MV-4-11 (cell line): ENCODE measurements at regions not wholly inside any gene's neighbourhood (a gene's known extent, or its start where the extent isn't known, plus 50 kb on each side); places are given as distances from the start of the nearest gene placed in this dataset.
"Not testable (repeated sequence)": the region's sequence is repeated elsewhere in the genome, so short reads cannot be mapped to it uniquely, and the experiment has no call there.

Experiments
- DNase-seq: peaks from one replicate; lab custom pipeline; 2025; lab: John Stamatoyannopoulos, UW

- DNase-seq, result no peak
Observed at GRCh38 chr1:222865718-222866117, 50.9 kb downstream of the DISP1 start.

DNA sequence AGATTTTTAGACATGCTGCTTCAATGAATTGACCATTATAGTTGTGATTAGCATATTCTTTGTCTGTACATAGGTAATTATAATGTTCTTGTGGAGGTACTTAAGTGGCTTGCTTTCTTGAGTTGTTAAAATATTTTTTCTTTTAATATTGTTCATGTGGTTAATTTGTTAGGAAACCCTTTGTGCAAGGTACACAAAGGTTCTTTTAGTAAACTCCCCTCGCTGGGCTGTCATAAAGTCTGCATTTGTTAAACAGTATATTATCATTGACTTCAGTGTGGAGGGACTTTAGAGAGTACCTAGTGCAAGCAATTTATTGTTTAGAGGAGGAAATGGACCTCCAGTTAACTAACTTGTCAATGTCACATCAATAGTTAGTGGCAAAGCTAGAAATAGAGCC, 52.5 kb downstream of the DISP1 start:
- no peak for DNase-seq

DNA sequence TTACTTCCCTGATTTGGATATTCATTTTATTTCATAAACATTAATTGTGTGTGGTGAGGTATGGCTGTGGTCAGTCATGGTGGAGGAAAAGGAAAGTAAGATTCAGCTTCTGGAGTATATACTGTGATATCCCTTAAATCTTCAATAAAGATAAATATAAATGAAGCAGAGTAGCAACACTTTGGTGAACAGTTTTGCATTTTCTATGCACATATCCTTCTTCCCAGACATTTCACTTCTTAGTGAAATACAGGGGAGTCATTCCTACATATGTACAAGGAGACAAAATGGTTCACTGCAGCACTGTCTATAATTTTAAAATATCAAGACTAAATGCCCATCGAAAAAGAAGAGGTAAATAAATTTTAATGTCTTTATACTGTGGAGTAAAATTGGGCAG, 61.3 kb downstream of the DISP1 start:
- DNase-seq, result no peak

GRCh38 chr1:222877854-222878253, 63.0 kb downstream of the DISP1 start:
- DNase-seq, result no peak

DNA sequence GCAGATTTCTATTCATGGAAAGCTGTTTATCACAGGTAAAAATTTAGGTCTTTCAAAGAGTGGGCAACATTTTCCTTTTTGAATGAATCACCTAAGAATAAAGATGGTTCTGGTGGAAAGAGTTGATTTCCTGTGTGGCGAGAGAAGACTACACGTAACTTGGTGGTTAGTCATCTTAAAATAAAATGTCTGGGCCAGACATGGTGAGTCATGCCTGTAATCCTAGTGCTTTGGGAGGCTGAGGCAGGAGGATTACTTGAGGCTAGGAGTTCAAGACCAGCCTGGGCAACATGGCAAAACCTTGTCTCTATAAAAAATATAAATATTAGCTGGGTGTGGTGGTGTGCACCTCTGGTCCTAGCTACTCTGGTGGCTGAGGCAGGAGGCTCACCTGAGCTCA, 65.7 kb downstream of the DISP1 start:
- peak; percentile 33 for DNase-seq

GRCh38 chr1:222886194-222886854, 71.5 kb downstream of the DISP1 start:
- no peak for DNase-seq

GRCh38 chr1:222886878-222887351, 72.1 kb downstream of the DISP1 start:
- no peak for DNase-seq

- DNase-seq, result no peak
Observed at GRCh38 chr1:222889440-222889839, 74.6 kb downstream of the DISP1 start.

DNA sequence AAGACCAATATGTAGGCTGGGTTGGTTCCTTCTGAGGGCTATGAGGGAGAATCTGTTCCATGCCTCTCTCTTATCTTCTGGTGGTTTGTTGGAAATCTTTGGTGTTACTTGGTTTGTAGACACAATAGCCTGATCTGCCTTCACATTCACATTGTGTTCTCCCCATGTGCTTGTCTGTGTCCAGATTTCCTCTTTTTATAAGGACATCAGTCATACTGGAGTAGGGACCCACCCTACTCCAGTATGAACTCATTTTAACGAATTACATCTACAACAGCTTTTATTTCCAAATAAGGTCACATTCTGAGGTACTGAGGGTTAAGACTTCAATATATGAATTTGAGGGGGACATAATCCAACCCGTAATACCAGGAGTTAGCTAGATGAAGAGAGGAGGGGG, 75.9 kb downstream of the DISP1 start:
- DNase-seq, result no peak

DNA sequence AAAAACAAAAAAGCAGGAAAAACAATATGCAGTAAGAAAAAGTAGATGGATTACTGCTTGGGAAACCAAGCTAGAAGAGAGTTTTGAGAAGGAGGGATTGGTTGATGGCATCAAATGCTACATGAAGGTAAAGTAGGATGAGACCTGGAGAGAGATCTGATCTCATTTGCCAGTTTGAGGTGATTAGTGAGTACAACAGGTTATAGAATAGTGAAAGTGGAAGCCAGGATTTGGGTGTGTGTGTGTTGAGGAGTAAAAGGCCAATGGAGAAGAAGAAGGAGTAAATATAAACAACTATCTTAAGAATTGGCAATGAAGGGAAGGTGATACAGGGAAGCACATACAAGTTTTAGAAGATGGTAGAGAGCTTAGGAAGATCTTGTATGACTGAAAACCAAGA, 76.7 kb downstream of the DISP1 start:
- no peak for DNase-seq

DNA sequence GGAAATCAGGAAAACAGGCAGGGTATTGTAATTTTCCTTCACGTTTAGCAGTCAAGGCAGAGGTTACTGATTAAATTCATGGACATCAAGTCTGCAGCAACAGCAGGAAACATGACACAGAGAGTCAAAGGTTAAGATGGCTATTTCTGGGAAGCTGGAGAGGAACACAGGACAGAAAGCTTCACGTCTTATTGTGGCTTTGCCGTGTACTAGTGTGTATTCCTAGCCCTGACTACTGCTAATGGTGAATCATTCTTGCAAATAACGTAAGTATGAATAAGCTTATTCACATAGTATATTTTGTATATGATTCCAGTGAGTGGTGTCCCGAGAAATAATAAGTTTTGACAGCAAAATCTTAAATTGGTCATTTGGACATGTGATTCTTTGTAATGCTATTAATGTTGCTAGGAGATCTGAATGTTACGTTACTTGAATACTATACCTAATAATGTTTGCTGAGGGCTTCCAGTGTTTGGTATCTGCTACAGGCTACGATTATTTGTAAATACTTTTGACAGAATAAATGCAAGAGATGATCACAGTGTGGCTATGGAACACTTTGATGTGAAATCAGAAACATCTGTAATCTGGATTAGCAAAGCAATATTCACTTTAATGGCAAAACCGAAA, 77.4 kb downstream of the DISP1 start:
- DNase-seq, result no peak

DNA sequence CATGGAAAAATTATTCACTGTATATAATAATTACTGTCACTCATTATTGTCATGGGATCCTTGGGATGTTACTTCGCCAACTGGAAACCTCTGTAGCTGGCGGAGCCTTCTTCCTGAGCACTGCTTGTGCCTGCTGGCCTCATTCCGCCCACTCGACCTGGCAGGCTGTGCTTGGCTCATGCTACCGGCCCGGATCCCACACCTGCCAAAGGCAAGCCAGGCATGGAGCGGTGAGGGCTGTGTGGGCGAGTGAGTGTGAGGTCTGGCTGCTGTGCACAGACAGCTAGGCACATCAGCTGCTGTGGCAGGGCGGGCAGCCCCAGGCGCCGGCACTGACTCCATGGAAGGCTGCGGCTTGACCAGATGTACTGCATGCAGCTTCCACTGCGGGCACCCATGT, 78.4 kb downstream of the DISP1 start:
- DNase-seq, result no peak

GRCh38 chr1:222894331-222894730, 79.5 kb downstream of the DISP1 start:
- no peak for DNase-seq

- DNase-seq, result no peak
Observed at GRCh38 chr1:222896630-222897526, 82.0 kb downstream of the DISP1 start.

DNA sequence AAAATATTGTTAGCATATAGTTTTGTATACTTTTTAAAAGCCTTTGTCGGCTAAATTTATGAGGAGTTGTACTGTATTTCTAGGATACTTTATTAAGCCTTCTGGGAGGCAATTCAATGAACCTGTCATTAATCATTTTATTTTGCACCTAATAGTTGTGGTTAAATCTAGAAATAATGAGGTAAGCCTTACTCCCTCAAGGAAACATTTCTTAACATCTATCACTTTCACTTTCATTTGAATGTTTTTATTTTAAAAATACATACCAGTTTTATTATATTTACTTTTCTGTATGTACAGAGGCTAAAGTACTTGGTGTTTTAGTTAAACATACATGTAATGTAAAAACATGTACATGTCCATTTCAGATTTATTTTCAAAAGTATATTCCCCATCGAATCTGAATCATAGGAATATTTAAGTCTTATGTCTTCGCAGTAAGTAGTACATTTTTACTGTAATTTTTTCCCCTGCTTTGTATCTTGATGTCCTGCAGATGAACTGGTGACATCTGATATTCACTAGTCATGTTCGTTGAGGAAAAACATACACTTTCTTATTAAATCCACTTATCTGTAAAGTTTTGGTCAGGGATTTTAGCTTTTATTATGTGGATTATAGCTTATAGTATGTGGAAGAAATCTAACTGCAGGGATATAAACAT, 82.8 kb downstream of the DISP1 start:
- DNase-seq, result no peak

DNA sequence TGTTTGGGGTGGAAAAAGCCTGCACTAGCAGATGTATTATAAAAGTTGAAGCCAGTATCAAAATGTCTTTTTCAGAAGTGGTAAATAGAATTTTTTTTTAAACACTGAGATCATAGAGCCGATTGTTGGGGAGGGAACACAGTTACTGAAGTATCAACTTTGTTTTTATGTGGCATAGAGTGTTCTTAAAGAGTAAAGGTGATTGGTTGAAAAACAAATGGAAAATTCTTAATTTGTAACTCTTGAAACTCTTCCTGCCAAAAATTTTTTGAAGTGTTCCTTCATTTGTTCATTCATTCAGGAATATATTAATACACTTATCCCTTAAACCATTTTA, 83.3 kb downstream of the DISP1 start:
- no peak for DNase-seq

DNA sequence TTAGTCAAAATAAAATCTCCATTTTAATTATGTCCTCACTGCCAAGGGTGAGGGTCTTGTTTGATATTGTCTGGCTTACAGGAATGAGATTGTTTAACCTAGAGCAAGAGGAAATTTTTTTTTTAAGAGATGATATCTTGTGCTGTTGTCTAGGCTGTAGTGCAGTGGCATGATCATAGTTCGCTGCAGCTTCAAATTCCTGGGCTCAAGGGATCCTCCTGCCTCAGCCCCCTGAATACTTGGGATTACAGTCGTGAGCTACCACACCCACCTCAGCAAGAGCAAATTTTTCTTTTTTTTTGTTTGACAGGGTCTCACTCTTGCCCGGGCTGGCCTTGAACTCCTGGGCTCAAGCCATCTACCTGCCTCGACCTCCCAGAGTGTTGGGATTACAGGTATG, 84.6 kb downstream of the DISP1 start:
- no peak for DNase-seq

- no peak for DNase-seq
Observed at GRCh38 chr1:222904451-222904850, 89.6 kb downstream of the DISP1 start.

GRCh38 chr1:222905151-222905550, 90.3 kb downstream of the DISP1 start:
- DNase-seq, result no peak

DNA sequence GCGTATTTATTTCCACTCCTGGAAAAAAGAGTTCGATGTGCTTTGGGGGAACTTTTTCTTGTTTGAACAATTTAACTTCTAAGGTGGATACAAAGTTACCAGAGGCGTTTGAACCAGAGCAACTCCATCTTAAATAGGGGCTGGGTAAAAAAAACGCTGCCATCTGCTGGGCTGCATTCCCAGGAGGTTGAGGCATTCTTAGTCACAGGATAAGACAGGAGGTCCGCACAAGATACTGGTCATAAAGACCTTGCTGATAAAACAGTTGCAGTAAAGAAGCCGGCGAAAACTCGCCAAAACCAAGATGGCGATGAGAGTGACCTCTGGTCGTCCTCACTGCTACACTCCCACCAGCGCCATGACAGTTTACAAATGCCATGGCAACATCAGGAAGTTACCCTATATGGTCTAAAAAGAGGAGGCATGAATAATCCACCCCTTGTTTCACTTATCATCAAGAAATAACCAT, 91.5 kb downstream of the DISP1 start:
- not testable (repeated sequence) for DNase-seq

DNA sequence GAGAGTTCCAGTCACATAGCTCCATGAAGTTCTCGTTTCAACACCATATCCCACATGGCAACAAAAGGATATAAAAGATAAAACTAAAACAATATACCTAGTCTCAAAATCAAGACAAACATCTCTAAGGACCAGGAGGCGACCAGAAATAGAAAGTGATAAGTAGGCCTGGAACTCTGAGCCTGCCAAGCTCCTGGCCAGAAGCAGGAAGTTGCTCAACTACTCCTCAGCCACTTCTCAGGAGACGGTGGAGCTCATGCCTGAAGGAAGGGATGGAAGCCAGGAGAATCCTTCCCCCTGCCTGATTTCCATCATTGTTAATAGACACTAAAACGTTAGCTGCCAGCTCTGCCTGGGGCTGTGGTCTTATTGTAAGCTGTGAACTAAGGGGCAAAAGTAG, 94.7 kb downstream of the DISP1 start:
- DNase-seq, result no peak

- no peak for DNase-seq
Observed at GRCh38 chr1:222910699-222911098, 95.9 kb downstream of the DISP1 start.
